DMS 273 (cell line): ENCODE measurements at regions not wholly inside any gene's neighbourhood (a gene's known extent, or its start where the extent isn't known, plus 50 kb on each side); places are given as distances from the start of the nearest gene placed in this dataset.
A peak's percentile ranks its signal among the peaks of the same experiment; 100 is the strongest.
"Not testable (repeated sequence)": the region's sequence is repeated elsewhere in the genome, so short reads cannot be mapped to it uniquely, and the experiment has no call there.

ENCODE experiments used
- DNase-seq: peaks from one replicate; lab custom pipeline; 2025; ENCODE audit not compliant: unreplicated experiment; lab: John Stamatoyannopoulos, UW

- DNase-seq: no peak
Observed at GRCh38 chr2:145755019-145755837, 1235.3 kb upstream of the ZEB2 start.

- no peak for DNase-seq
Observed at GRCh38 chr2:145753966-145754365, 1234.0 kb upstream of the ZEB2 start.

- no peak for DNase-seq
Observed at GRCh38 chr2:145753041-145753608, 1233.2 kb upstream of the ZEB2 start.

- DNase-seq: peak; percentile 67
Observed at GRCh38 chr2:145752091-145752806, 1232.3 kb upstream of the ZEB2 start.

- DNase-seq: no peak
Observed at GRCh38 chr2:145751629-145752028, 1231.7 kb upstream of the ZEB2 start.

- DNase-seq: no peak
Observed at GRCh38 chr2:145751155-145751554, 1231.2 kb upstream of the ZEB2 start.

GRCh38 chr2:145750612-145751011 is 1230.7 kb upstream of the ZEB2 start:
- DNase-seq: no peak

GRCh38 chr2:145750144-145750543 is 1230.2 kb upstream of the ZEB2 start:
- DNase-seq: no peak

- DNase-seq: no peak
Observed at GRCh38 chr2:145749556-145749955, 1229.6 kb upstream of the ZEB2 start.

GRCh38 chr2:145748927-145749326 is 1229.0 kb upstream of the ZEB2 start:
- no peak for DNase-seq

GRCh38 chr2:145747715-145748114 is 1227.8 kb upstream of the ZEB2 start:
- DNase-seq: no peak

- DNase-seq: not testable (repeated sequence)
Observed at GRCh38 chr2:145745387-145745721, 1225.4 kb upstream of the ZEB2 start.

GRCh38 chr2:145744541-145745386 is 1224.8 kb upstream of the ZEB2 start:
- no peak for DNase-seq

- no peak for DNase-seq
Observed at GRCh38 chr2:145743011-145743410, 1223.1 kb upstream of the ZEB2 start.

GRCh38 chr2:145741636-145742035 is 1221.7 kb upstream of the ZEB2 start:
- DNase-seq: no peak

GRCh38 chr2:145741181-145741580 is 1221.3 kb upstream of the ZEB2 start:
- no peak for DNase-seq

- DNase-seq: no peak
Observed at GRCh38 chr2:145740302-145740701, 1220.4 kb upstream of the ZEB2 start.

GRCh38 chr2:145739681-145740080 is 1219.8 kb upstream of the ZEB2 start:
- DNase-seq: no peak

GRCh38 chr2:145736871-145737270 is 1217.0 kb upstream of the ZEB2 start:
- DNase-seq: no peak

- no peak for DNase-seq
Observed at GRCh38 chr2:145731467-145731866, 1211.5 kb upstream of the ZEB2 start.
